ENCODE measurements at regions not wholly inside any gene's neighbourhood (a gene's known extent, or its start where the extent isn't known, plus 50 kb on each side); places are given as distances from the start of the nearest gene placed in this dataset.

GRCh38 chr4:27381815-27382214, 521.2 kb downstream of the STIM2 start:
- TF ChIP-seq, protein P1, sequence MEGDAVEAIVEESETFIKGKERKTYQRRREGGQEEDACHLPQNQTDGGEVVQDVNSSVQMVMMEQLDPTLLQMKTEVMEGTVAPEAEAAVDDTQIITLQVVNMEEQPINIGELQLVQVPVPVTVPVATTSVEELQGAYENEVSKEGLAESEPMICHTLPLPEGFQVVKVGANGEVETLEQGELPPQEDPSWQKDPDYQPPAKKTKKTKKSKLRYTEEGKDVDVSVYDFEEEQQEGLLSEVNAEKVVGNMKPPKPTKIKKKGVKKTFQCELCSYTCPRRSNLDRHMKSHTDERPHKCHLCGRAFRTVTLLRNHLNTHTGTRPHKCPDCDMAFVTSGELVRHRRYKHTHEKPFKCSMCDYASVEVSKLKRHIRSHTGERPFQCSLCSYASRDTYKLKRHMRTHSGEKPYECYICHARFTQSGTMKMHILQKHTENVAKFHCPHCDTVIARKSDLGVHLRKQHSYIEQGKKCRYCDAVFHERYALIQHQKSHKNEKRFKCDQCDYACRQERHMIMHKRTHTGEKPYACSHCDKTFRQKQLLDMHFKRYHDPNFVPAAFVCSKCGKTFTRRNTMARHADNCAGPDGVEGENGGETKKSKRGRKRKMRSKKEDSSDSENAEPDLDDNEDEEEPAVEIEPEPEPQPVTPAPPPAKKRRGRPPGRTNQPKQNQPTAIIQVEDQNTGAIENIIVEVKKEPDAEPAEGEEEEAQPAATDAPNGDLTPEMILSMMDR (IDR thresholded peaks at IDR 0.05; ENCODE audit: insufficient read depth, low read depth, low read length): no peak
- TF ChIP-seq EZH2 (IDR thresholded peaks at IDR 0.05; ENCODE audit: insufficient read depth, low read length): no peak

All from astrocyte (in vitro differentiated cells and primary cell).